Gastroesophageal sphincter (tissue), 4 donors: ENCODE measurements at regions not wholly inside any gene's neighbourhood (a gene's known extent, or its start where the extent isn't known, plus 50 kb on each side); places are given as distances from the start of the nearest gene placed in this dataset.
"Not testable (repeated sequence)": the region's sequence is repeated elsewhere in the genome, so short reads cannot be mapped to it uniquely, and the experiment has no call there.

Experiments
- ATAC-seq: fragments of 150-250 bp; one replicate; pipeline ENCODE4 v1.9.1; 2016; ENCODE audit warnings: mild to moderate bottlenecking, moderate library complexity
- H3K27ac ChIP-seq, 4 donors: fragments of 200-600 bp; sonication (generic) in 3 of 4; 1 replicate in 3 of 4; 2 replicates in 1 of 4; pipeline ENCODE4 v1.5.1; 2016 to 2019
- H3K27me3 ChIP-seq: fragments of 200-600 bp; sonication (generic); one replicate; pipeline ENCODE4 v1.5.1; 2019
- H3K36me3 ChIP-seq, 2 donors: fragments of 200-600 bp; sonication (generic); one replicate each; pipeline ENCODE4 v1.5.1; 2019; ENCODE audit warnings: control low read depth in 1 of 2
- H3K4me1 ChIP-seq, 3 donors: fragments of 200-600 bp; sonication (generic); 1 replicate in 2 of 3; 2 replicates in 1 of 3; pipeline ENCODE4 v1.5.1; 2016 to 2019; ENCODE audit warnings: control low read depth in 2 of 3
- H3K4me3 ChIP-seq, 2 donors: fragments of 200-600 bp; sonication (generic); one replicate each; pipeline ENCODE4 v1.5.1; 2019; ENCODE audit warnings: mild to moderate bottlenecking in 1 of 2, moderate library complexity in 1 of 2
- H3K9me3 ChIP-seq, 3 donors: fragments of 200-600 bp; sonication (generic); one replicate each; pipeline ENCODE4 v1.5.1; 2017 to 2019; ENCODE audit warnings: control low read depth in 2 of 3
- EP300 ChIP-seq: sonication (generic); formaldehyde crosslinking; IDR thresholded peaks from one replicate; pipeline ENCODE4 v1.6.1; 2017; ENCODE audit warnings: antibody characterized with exemption, mild to moderate bottlenecking
- POLR2A ChIP-seq, 2 donors: fragments of 450-650 bp; IDR thresholded peaks; one replicate each; pipeline ENCODE4 v1.6.1; 2017; ENCODE audit warnings: antibody characterized with exemption in 2 of 2, mild to moderate bottlenecking in 2 of 2, moderate library complexity in 1 of 2
- POLR2AphosphoS5 ChIP-seq: sonication (generic); formaldehyde crosslinking; IDR thresholded peaks from one replicate; pipeline ENCODE4 v1.6.1; 2017; ENCODE audit warnings: antibody characterized with exemption
- WGBS, 2 donors: methylation state at CpG; one replicate each; pipeline ENCODE4 v1.1.5; 2018; ENCODE audit warnings: low coverage in 1 of 2; 5-methylcytosine and 5-hydroxymethylcytosine counted together
- TF ChIP-seq, protein P1 (sequence below), 4 experiments: fragments of 200-600 bp in 2 of 4; fragments of 450-650 bp in 2 of 4; sonication (generic) in 1 of 4; IDR thresholded peaks; one replicate each; pipeline ENCODE4 v1.5.1; 2017 to 2019; ENCODE audit warnings: antibody characterized with exemption in 4 of 4, mild to moderate bottlenecking in 2 of 4, moderate library complexity in 2 of 4

- 61 to 73% methylated on average over 4 to 6 of the region's 6 CpGs for WGBS, 2 donors
- Histone ChIP-seq H3K9me3 (no peaks in the 10 kb centered on the region), H3K36me3 (no peaks in the 10 kb centered on the region), H3K4me3 (no peak overlapping the region), H3K27ac (no peak overlapping the region), H3K4me1 (no peaks in the 10 kb centered on the region), H3K27me3 (peaks cover 37% of the 10 kb centered on the region)
- ATAC-seq: no peak
- TF ChIP-seq POLR2A (IDR thresholded peaks at IDR 0.05) (no peak), POLR2AphosphoS5 (no peak), EP300 (no peak)
- TF ChIP-seq, protein P1, sequence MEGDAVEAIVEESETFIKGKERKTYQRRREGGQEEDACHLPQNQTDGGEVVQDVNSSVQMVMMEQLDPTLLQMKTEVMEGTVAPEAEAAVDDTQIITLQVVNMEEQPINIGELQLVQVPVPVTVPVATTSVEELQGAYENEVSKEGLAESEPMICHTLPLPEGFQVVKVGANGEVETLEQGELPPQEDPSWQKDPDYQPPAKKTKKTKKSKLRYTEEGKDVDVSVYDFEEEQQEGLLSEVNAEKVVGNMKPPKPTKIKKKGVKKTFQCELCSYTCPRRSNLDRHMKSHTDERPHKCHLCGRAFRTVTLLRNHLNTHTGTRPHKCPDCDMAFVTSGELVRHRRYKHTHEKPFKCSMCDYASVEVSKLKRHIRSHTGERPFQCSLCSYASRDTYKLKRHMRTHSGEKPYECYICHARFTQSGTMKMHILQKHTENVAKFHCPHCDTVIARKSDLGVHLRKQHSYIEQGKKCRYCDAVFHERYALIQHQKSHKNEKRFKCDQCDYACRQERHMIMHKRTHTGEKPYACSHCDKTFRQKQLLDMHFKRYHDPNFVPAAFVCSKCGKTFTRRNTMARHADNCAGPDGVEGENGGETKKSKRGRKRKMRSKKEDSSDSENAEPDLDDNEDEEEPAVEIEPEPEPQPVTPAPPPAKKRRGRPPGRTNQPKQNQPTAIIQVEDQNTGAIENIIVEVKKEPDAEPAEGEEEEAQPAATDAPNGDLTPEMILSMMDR (IDR thresholded peaks at IDR 0.05): no peak
Measured at GRCh38 chr2:391696-392095, 103.8 kb upstream of the ALKAL2 start.

GRCh38 chr2:390959-391358, 103.1 kb upstream of the ALKAL2 start:
- no peak for TF ChIP-seq EP300
- TF ChIP-seq POLR2A (IDR thresholded peaks at IDR 0.05): no peak
- TF ChIP-seq, protein P1 (IDR thresholded peaks at IDR 0.05): no peak
- TF ChIP-seq POLR2AphosphoS5: no peak
- Histone ChIP-seq H3K4me1 (no peaks in the 10 kb centered on the region), H3K27ac (no peak overlapping the region), H3K9me3 (no peaks in the 10 kb centered on the region), H3K4me3 (no peak overlapping the region), H3K27me3 (peaks cover 37% of the 10 kb centered on the region), H3K36me3 (no peaks in the 10 kb centered on the region)
- ATAC-seq: no peak
- WGBS, 2 donors: 81 to 92% methylated on average over 2 to 5 of the region's 14 CpGs

GRCh38 chr2:389985-390384, 102.1 kb upstream of the ALKAL2 start:
- 86 to 90% methylated on average over 15 of the region's 15 CpGs for WGBS, 2 donors

DNA sequence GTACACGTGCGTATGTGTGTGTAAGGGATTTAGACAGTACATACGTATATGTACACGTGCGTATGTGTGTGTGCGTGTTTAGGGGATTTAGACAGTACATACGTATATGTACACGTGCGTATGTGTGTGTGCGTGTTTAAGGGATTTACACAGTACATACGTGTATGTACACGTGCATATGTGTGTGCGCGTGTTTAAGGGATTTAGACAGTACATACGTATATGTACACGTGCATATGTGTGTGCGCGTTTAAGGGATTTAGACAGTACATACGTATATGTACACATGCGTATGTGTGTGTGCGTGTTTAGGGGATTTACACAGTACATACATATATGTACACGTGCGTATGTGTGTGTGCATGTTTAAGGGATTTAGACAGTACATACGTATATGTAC, 100.9 kb upstream of the ALKAL2 start:
- ATAC-seq, H3K9me3 ChIP-seq, H3K36me3 ChIP-seq, H3K4me3 ChIP-seq, H3K4me1 ChIP-seq, H3K27ac ChIP-seq: not testable (repeated sequence)
- WGBS, 2 donors: 92 to 97% methylated on average over 23 to 24 of the region's 24 CpGs
- H3K27me3 ChIP-seq: peaks cover 32% of the 10 kb centered on the region

More at GRCh38 chr2:389985-390384, 102.1 kb upstream of the ALKAL2 start:
- not testable (repeated sequence) for H3K27ac ChIP-seq, H3K4me1 ChIP-seq, H3K4me3 ChIP-seq, H3K36me3 ChIP-seq, ATAC-seq, H3K9me3 ChIP-seq
- peaks cover 37% of the 10 kb centered on the region for H3K27me3 ChIP-seq

- H3K4me3 ChIP-seq: no peak overlapping the region
- no peaks in the 10 kb centered on the region for H3K36me3 ChIP-seq
- no peak overlapping the region for H3K27ac ChIP-seq
- ATAC-seq: no peak
- peaks cover 27% of the 10 kb centered on the region for H3K27me3 ChIP-seq
- H3K4me1 ChIP-seq: no peaks in the 10 kb centered on the region
- TF ChIP-seq POLR2A (IDR thresholded peaks at IDR 0.05): no peak
- TF ChIP-seq, protein P1 (IDR thresholded peaks at IDR 0.05): no peak
- TF ChIP-seq EP300: no peak
- no peak for TF ChIP-seq POLR2AphosphoS5
- WGBS, 2 donors: 82 to 88% methylated on average over 2 to 3 of the region's 18 CpGs
- H3K9me3 ChIP-seq: no peaks in the 10 kb centered on the region
Measured at GRCh38 chr2:387980-388421, 100.1 kb upstream of the ALKAL2 start.

GRCh38 chr2:386406-387103, 98.7 kb upstream of the ALKAL2 start:
- no peaks in the 10 kb centered on the region for H3K36me3 ChIP-seq
- H3K4me3 ChIP-seq: no peak overlapping the region
- H3K9me3 ChIP-seq: no peaks in the 10 kb centered on the region
- TF ChIP-seq, protein P1 (IDR thresholded peaks at IDR 0.05): no peak
- no peak for TF ChIP-seq EP300
- no peak for TF ChIP-seq POLR2A (IDR thresholded peaks at IDR 0.05)
- ATAC-seq: no peak
- no peaks in the 10 kb centered on the region for H3K4me1 ChIP-seq
- 70 to 82% methylated on average over 6 to 8 of the region's 10 CpGs for WGBS, 2 donors
- peaks cover 15% of the 10 kb centered on the region for H3K27me3 ChIP-seq
- no peak overlapping the region for H3K27ac ChIP-seq
